Choroid plexus epithelial cell (primary cell): ENCODE measurements at regions not wholly inside any gene's neighbourhood (a gene's known extent, or its start where the extent isn't known, plus 50 kb on each side); places are given as distances from the start of the nearest gene placed in this dataset.

Source experiments
- DNase-seq: peaks from one replicate; pipeline ENCODE4 v3.0.0-alpha.2; 2010; ENCODE audit warnings: low read depth
- H3K4me3 ChIP-seq: 2 replicates; pipeline ENCODE4 v1.5.1; 2011; ENCODE audit warnings: low read depth, mild to moderate bottlenecking, control low read depth, low read length, moderate library complexity
- TF ChIP-seq, protein P1 (sequence below): conservative IDR thresholded peaks from 2 replicates; pipeline ENCODE4 v1.5.1; 2011; ENCODE audit warnings: low read depth, mild to moderate bottlenecking, control low read depth, inconsistent platforms, low read length, moderate library complexity

DNA sequence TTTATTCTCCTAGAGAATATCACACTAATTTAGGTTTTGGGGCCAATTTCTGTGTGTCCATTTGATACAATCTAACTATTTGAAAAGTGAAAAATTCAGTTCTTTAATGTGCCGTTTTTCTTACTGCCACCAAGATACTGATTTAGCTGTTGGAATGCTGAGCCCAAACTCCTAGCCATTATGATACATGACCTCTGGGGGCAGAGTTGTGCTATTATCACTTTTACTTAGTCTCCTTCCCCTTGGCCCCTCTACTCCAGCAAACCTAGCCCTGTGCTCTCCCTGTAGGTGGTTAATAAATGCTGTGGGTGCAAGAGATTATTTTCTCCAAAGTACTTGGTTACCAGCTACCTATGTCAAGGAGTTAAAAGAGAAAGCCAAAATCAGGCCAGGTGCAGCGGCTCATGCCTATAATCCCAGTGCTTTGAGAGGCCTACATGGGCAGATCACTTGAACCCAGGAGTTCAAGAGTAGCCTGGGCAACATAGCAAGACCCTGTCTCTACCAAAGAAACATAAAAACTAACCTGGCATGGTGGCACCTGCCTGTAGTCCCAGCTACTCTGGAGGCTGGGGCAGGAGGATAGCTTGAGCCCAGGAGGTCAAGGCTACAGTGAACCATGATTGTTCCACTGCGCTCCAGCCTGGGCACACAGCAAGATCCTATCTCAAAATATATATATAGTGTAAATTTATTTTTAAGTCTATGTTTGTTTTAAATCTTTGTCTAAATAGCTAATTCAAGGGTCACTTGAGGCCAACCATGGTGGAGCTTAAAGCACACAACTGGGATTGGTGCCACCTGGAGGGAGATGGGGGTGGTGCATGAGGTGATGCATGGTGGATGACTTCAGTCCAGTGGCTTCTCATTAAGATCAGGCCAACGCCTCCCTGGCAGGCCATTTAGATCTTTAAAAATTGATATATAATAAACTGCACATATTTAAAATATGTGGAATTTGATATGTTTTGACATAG lies 193.2 kb upstream of the PLET1 start:
- DNase-seq, result peak; percentile 47
- TF ChIP-seq, protein P1, sequence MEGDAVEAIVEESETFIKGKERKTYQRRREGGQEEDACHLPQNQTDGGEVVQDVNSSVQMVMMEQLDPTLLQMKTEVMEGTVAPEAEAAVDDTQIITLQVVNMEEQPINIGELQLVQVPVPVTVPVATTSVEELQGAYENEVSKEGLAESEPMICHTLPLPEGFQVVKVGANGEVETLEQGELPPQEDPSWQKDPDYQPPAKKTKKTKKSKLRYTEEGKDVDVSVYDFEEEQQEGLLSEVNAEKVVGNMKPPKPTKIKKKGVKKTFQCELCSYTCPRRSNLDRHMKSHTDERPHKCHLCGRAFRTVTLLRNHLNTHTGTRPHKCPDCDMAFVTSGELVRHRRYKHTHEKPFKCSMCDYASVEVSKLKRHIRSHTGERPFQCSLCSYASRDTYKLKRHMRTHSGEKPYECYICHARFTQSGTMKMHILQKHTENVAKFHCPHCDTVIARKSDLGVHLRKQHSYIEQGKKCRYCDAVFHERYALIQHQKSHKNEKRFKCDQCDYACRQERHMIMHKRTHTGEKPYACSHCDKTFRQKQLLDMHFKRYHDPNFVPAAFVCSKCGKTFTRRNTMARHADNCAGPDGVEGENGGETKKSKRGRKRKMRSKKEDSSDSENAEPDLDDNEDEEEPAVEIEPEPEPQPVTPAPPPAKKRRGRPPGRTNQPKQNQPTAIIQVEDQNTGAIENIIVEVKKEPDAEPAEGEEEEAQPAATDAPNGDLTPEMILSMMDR, result peak; percentile 61

DNA sequence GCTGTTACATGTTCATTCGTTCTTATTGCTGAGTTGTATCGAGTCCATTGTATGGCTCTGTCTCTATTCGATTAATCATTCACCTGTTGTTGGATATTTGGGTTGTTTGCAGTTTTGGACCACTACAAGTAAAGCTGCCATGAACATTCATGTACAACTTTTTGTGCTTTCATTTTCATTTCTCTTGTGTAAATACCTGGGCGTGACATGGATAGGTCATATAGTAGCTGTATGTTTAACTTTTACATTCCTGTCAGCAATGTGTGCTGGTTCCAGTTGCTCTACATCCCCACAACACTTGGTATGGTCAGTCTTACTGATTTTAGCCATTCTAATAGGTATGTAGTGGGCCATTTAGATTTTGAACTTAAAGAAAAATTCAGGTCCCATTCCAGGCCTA lies 194.2 kb upstream of the PLET1 start:
- TF ChIP-seq, protein P1, result no peak
- DNase-seq, result no peak

More for the DNA sequence above, 193.2 kb upstream of the PLET1 start:
- H3K4me3 ChIP-seq, result no peak overlapping the region

DNA sequence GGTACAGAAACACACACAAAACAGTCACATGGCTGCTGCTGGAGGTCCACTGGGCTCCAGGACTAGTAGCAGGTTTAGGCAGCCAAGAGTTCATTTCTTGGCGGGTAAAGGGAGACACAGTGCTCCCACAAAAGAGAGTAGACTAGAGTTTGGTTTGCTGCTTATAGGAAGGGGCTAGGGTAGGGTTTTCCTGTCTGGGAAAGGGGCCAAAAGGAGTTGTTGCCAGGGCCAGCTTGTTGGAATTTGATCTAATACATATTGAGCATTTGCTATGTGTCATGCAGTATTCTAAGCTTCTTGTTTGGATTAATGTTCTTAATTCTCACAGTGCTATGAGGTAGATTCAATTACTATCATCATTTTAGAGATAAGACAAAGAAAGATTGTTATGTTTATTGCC lies 195.1 kb upstream of the PLET1 start:
- H3K4me3 ChIP-seq, result no peak overlapping the region
- TF ChIP-seq, protein P1, result no peak
- DNase-seq, result peak; percentile 13

More for the DNA sequence above, 194.2 kb upstream of the PLET1 start:
- no peak overlapping the region for H3K4me3 ChIP-seq

DNA sequence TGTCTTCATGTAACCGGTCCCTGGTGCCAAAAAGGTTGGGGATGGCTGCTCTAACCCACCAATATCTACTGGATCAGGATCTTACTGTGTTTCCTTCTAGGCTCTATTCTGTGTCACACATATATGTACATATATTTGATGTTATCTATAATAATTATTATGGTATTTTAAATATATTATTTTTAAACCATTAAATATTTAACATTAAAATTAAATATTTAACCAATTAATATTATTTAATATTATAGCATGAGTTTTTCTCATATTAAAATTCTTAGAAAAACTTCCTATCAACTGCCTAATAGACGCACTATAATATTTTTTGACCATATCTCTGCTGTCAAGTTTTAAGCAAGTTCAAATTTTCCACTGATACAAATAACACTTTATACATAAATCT lies 196.9 kb upstream of the PLET1 start:
- H3K4me3 ChIP-seq, result no peak overlapping the region
- no peak for DNase-seq
- TF ChIP-seq, protein P1, result no peak

DNA sequence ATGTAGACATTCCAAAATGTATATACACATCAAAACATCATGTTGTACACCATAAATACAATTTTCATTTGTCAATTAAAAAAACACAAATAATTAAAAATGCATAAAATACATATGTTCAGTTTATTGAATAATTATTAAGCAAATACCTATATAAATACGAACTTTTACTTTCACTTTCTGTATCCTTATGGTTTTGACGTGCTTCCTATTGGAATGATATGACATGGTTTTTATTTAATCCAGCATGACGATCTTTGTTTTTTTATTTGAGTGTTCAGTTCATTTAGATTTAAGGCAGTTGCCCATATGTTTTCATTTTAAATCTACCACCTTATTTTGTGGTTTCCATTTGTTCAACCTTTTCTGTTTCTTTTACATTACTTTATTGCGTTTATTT lies 198.3 kb upstream of the PLET1 start:
- H3K4me3 ChIP-seq, result peak overlapping the region; percentile 8
- DNase-seq, result peak; percentile 4
- TF ChIP-seq, protein P1, result no peak

DNA sequence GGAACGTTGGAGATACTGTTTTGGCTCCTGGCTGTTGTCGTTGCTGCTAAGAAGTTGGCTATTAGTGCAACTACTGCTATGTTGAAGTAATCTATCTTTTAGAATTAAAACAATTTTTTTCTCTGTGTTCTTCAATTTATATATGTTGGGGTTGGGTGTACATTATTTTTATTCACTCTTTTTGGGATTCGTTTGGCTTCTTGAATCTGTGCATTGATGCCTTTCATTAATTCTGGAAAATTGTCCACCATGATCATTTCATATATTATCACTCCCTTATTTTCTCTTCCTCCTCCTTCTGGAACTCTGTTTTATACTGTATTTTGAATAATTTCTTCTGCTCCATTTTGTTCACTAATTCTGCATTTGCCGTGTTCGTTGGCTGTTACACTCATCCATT lies 199.5 kb upstream of the PLET1 start:
- no peak overlapping the region for H3K4me3 ChIP-seq
- TF ChIP-seq, protein P1, result no peak
- DNase-seq, result no peak
